Activated gamma-delta T cell treated with Interleukin-2 at 50 U/mL for 16 hours (primary cell): ENCODE measurements at regions not wholly inside any gene's neighbourhood (a gene's known extent, or its start where the extent isn't known, plus 50 kb on each side); places are given as distances from the start of the nearest gene placed in this dataset.
"Not testable (repeated sequence)": the region's sequence is repeated elsewhere in the genome, so short reads cannot be mapped to it uniquely, and the experiment has no call there.

Experiments
- DNase-seq: peaks from one replicate; pipeline ENCODE4 v3.0.0-alpha.2; 2020

- DNase-seq = not testable (repeated sequence)
Measured at GRCh38 chr5:100011160-100011559, 524.0 kb upstream of the FAM174A start.

DNA sequence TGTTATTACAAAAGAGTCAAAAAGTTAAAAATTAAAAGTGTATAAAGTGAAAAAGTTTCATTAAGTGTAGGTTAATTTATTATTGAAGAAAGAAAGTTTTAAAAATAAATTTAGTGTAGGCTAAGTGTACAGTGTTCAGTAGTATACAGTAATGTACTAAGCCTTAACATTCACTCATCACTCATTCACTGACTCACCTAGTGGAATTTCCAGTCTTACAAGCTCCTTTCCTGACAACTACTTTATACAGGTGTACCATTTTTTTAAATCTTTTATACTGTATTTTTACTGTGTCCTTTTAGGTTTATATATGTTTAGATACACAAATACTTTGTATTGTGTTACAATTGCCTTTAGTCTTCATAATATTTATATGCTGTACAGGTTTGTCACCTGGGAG, 530.2 kb upstream of the FAM174A start:
- no peak for DNase-seq

DNA sequence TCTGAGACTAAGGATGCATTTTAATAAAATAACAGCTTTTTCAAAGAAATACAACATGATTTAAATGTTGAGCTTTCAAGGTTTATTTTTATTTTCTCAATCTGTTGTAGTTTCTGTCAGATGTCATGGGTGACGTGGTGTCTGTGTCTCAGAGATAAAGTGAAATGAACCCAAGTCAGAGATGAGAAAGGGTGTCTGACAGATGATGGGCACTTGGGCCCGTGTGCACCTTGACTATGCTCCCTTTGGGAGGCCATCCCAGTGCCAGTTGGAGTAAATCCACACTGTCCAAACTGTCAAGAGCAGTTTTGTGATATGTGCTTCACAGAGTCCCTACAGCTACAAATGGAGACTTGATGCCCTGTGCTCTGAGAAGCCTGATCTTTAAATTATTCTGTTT, 536.9 kb upstream of the FAM174A start:
- DNase-seq = no peak

DNA sequence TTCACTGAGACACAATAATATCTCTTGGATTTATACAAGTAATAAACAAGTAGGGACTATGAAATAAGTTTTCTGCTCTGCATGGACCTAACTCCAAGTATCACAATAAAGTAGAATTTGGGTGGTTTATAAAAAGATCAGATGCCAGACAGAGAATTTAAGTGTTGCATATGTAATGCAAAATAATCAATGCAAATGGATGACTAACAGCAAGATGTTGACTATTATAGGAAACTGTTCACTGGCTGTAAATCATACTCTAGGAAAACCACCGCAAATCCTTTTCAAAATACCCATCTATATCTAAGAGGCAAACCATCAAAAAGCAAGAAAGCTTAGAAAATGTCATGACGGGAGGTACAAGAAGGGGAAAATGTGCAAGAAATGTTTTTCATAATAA, 539.8 kb upstream of the FAM174A start:
- DNase-seq = no peak

- no peak for DNase-seq
Measured at GRCh38 chr5:99973779-99974178, 561.4 kb upstream of the FAM174A start.

DNA sequence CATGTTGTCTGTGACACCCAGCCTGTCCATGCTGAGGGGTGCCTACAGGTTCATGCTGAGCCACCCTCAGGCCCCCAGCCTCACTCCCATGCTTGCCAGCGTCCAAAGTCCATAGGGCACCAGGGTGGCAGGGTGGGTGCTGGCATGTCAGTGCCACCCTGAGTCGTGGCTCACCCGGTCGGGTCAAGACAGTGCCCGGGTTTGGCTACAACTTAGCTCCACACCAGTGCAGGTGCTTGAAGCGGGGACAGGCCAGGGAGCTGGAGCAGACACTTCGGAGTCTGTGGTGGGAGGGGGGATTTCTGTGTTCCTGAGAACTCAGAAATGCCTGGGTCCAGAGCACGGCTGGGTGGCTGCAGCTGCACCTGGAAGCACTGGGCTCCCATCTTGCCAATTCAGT, 579.2 kb upstream of the FAM174A start:
- no peak for DNase-seq

- DNase-seq = no peak
Measured at GRCh38 chr5:99955006-99955405, 580.2 kb upstream of the FAM174A start.

DNA sequence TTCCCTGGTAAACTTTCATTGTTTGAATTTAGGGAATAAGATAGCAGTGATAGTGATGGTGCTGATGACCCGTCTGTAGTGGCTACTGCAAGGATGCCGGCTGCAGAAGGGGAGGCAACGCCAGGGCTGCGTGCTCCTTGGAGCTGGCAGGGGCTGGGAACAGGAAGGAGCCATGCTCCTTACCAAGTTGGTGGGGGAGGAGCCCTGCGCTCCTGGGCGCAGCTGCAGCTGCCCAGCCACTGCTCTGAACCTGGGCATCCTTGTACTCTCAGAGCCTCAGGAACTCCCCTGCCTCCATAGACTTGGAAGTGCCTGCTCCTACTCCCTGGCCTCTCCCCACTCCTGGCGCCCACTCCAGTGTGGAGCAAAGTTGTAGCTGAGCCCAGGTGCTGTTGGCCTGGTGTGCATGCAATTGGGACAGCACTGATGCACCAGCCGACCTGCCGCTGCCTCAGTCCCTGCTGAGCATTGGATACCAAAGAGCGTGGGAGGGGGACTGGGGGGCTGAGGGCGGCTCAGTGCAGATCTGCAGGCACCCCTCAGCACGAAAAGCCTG, 585.1 kb upstream of the FAM174A start:
- no peak for DNase-seq

DNA sequence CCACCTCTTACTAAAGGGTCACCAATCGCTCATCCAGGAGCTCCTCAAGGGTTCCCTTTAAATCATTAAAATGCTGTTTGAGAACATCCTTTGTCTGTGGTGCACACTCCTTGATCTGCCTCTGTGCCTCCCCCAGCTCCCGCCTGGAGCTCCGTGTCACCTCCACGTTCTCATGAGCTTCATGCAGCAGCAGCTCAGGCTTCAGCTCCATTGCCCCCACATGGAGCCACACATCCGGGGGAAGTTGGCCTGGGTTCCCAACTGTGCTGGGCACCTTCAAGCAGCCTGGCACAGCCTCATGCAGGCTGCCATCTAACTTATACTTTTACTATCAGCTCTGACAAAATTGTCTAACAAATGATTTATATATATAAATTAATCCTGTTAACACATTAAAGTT, 585.8 kb upstream of the FAM174A start:
- no peak for DNase-seq

GRCh38 chr5:99948850-99949249, 586.3 kb upstream of the FAM174A start:
- no peak for DNase-seq

GRCh38 chr5:99945478-99946442, 589.4 kb upstream of the FAM174A start:
- no peak for DNase-seq

GRCh38 chr5:99940540-99940939, 594.6 kb upstream of the FAM174A start:
- DNase-seq = no peak

DNA sequence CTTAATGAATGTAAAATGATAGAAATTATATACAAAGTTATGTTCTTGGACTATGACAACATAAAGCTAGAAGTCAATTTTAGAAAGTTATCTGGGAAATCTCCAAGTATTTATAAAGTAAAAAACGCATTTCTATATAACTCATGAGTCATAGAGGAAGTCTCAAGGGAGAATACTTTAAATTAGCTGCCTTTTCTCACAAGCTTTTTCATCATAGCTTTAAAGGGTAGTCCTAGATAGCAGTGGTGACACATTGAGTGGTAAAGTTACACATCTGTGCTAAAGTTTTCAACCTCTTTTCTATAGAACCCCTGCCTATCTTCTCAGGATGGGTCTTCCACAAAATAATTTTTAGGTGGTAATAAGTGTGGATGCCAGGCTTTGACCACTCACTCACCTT, 598.3 kb upstream of the FAM174A start:
- no peak for DNase-seq

GRCh38 chr5:99929806-99930135, 605.4 kb upstream of the FAM174A start:
- no peak for DNase-seq

DNA sequence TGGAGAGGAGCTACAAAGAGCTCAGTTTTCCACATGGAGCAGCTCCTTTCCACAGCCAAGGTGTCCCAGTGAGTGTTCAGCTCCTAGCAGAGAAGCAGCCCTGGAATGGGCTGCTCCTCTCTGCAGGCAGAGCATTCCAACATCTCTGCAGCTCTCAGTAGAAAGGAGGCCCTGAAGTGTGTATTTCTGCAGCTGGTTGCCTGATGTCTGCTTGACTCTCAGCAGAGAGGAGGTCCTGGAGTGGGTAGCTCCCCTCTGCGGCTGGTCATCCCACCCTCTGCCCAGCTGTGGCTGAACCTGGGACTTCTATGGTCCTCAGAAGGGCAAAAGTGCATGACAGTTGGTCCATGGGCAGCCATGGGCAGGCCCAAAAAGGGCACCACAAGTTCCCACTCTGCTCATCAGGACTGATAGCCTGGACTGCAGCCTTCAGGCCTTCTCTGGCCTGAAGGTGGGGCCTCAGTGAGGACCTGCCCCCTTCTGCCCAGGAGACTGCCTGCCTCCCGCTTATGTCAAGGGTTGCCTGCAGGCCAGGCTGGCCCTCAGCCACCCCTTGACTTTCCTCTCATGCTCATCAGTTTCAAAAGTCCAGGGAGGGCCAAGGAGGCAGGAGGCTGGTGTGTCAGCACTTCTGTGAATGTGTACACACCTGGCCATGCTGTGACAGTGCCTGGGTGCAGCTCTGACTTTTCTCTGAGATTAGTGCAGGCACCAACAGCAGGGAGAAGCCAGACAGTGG, 605.9 kb upstream of the FAM174A start:
- no peak for DNase-seq

GRCh38 chr5:99928490-99928889, 606.7 kb upstream of the FAM174A start:
- DNase-seq = no peak

- DNase-seq = no peak
Measured at GRCh38 chr5:99926463-99926862, 608.7 kb upstream of the FAM174A start.

- DNase-seq = no peak
Measured at GRCh38 chr5:99922386-99922785, 612.8 kb upstream of the FAM174A start.

GRCh38 chr5:99911971-99912370, 623.2 kb upstream of the FAM174A start:
- DNase-seq = no peak

GRCh38 chr5:99906776-99907175, 628.4 kb upstream of the FAM174A start:
- DNase-seq = no peak

GRCh38 chr5:99901972-99902371, 633.2 kb upstream of the FAM174A start:
- no peak for DNase-seq

DNA sequence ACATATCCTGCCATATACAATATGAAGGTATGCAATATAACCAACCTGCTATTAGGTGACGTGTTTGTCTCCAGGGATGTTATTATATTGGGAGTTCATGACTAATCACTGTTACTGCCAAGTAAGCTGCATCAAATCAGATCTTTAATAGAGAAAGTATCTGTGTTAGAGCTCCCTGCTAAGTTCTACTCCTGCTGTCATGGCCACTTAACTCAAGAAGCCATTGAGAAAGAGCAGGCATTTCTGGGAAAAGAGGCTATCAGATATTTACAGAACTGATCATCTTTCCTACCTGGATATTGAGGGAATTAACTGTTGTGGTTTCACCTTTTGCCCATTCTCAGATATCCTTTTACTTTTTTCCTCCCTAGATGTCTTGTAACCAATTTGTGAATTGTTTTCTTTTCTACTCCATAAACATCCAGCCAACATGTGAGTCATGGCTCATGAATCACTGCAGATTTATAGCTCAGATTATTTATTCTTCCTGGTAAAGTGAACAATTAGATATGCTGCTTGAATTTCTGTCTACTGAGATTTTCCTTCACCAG, 634.8 kb upstream of the FAM174A start:
- no peak for DNase-seq

GRCh38 chr5:99879791-99880511, 655.2 kb upstream of the FAM174A start:
- no peak for DNase-seq
